Renal cortical epithelial cell (primary cell): ENCODE measurements at regions not wholly inside any gene's neighbourhood (a gene's known extent, or its start where the extent isn't known, plus 50 kb on each side); places are given as distances from the start of the nearest gene placed in this dataset.

Experiments used
- DNase-seq: peaks from one replicate; pipeline ENCODE4 v3.0.0-alpha.2; 2011; ENCODE audit warnings: low read depth

DNA sequence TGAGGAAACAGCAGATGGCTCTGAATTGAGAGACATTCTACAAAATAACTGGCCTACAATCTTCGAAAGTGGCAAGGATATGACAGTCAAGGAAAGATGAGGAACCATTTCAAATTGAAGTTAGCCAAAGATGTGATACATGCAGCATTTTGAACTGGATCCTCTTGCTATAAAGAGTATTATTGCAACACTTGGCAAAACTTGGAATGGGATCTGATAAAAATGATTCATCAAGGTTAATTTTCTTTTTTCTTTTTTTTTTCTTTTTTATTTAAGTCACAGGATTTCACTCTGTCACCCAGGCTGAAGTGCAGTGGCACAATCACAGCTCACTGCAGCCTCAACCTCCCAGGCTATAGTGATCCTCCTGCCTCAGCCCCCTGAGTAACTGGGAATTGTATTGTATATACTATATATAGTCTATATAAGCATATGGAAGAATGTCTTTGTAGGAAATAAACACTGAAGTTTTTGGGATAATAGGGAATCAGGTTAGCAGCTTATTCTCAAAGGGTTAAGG is 49.8 kb upstream of the GJA8 start:
- peak; percentile 54 for DNase-seq
